Brain microvascular endothelial cell (primary cell): ENCODE measurements at regions not wholly inside any gene's neighbourhood (a gene's known extent, or its start where the extent isn't known, plus 50 kb on each side); places are given as distances from the start of the nearest gene placed in this dataset.

Experiments used
- DNase-seq: peaks from one replicate; pipeline ENCODE4 v3.0.0-alpha.2; 2020
- H3K27ac ChIP-seq: fragments of 250-450 bp; sonication (Bioruptor Pico); 2 replicates; pipeline ENCODE4 v1.5.1; 2020; ENCODE audit warnings: mild to moderate bottlenecking, moderate library complexity
- H3K27me3 ChIP-seq: fragments of 250-450 bp; sonication (Bioruptor Pico); replicated peaks from 2 replicates; pipeline ENCODE4 v1.5.1; 2020; ENCODE audit warnings: mild to moderate bottlenecking
- H3K36me3 ChIP-seq: fragments of 250-450 bp; sonication (Bioruptor Pico); replicated peaks from 2 replicates; pipeline ENCODE4 v1.5.1; 2020; ENCODE audit warnings: mild to moderate bottlenecking
- H3K4me3 ChIP-seq: 2 replicates; pipeline ENCODE4 v1.5.1; 2011; ENCODE audit warnings: low read depth, mild to moderate bottlenecking, control low read depth, low read length, moderate library complexity
- in situ Hi-C: cut with HindIII; loops from 2 replicates; pipeline ENCODE4 v1.10.0; 2017; ENCODE audit warnings: low sequenced_read_pairs, low pct_ligation_motif_present
- TF ChIP-seq, protein P1 (sequence below): IDR thresholded peaks from 2 replicates; pipeline ENCODE4 v1.5.1; 2011; ENCODE audit warnings: low read depth, mild to moderate bottlenecking, moderate library complexity, low read length, control low read depth, inconsistent platforms; ENCODE audit errors: missing control alignments

DNA sequence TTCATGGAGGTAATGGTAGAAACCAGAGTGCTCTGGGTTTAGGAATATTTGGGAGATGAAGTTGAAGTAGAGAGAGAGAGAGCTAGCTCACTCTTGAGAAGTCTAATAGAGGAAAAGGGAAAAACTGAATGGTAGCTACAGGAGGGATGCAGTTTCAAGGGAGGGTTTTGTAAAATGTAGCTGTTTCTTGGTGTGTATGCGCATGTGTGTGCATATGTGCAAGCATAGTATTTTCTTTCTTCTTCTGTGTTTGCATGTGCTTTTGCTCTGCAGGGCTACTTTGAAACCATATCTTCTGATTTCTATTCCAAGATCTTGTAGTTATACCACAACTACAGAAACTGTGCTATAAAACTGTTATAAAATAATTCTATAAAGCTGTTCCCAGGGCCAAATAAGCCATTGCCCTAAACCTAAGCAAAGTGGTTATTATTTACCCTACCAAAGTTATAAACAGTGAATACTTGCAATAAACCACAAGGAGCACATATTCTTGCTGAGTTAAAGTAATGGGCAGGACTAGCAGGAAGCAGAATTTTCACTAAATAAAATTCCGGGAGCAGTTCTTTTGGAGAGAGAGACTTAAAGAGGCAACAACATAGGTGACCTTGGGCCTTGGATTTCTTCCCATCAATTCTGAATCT is 145.3 kb upstream of the ZNF521 start:
- no peaks in the 10 kb centered on the region for H3K36me3 ChIP-seq
- TF ChIP-seq, protein P1, sequence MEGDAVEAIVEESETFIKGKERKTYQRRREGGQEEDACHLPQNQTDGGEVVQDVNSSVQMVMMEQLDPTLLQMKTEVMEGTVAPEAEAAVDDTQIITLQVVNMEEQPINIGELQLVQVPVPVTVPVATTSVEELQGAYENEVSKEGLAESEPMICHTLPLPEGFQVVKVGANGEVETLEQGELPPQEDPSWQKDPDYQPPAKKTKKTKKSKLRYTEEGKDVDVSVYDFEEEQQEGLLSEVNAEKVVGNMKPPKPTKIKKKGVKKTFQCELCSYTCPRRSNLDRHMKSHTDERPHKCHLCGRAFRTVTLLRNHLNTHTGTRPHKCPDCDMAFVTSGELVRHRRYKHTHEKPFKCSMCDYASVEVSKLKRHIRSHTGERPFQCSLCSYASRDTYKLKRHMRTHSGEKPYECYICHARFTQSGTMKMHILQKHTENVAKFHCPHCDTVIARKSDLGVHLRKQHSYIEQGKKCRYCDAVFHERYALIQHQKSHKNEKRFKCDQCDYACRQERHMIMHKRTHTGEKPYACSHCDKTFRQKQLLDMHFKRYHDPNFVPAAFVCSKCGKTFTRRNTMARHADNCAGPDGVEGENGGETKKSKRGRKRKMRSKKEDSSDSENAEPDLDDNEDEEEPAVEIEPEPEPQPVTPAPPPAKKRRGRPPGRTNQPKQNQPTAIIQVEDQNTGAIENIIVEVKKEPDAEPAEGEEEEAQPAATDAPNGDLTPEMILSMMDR = no peak

DNA sequence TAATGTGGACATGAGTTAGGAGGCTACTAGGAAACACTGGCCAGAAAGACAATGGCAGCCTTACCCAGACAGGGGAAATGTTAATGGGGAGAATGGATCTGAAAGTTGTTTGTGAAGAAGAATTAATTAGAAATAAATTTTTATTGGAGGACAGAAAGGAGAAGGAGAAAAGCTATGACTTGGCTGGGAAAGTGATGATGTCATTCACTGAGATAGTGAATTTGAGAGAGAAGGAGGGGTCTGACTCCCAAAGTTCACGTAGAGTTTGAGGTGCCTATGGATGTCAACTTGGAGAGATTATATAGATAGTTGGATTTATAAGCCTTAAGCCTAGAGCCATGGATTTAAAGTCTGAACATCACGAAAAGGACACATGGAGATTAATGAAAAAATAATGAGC is 144.6 kb upstream of the ZNF521 start:
- Histone ChIP-seq H3K27ac (no peak overlapping the region), H3K27me3 (no peaks in the 10 kb centered on the region), H3K4me3 (no peak overlapping the region), H3K36me3 (no peaks in the 10 kb centered on the region)
- in situ Hi-C loops = no loop called here
- TF ChIP-seq, protein P1 = no peak
- DNase-seq = no peak

More for the DNA sequence above, 145.3 kb upstream of the ZNF521 start:
- Histone ChIP-seq H3K27me3 (no peaks in the 10 kb centered on the region), H3K4me3 (no peak overlapping the region), H3K27ac (no peak overlapping the region)
- no peak for DNase-seq
- in situ Hi-C loops = no loop called here

DNA sequence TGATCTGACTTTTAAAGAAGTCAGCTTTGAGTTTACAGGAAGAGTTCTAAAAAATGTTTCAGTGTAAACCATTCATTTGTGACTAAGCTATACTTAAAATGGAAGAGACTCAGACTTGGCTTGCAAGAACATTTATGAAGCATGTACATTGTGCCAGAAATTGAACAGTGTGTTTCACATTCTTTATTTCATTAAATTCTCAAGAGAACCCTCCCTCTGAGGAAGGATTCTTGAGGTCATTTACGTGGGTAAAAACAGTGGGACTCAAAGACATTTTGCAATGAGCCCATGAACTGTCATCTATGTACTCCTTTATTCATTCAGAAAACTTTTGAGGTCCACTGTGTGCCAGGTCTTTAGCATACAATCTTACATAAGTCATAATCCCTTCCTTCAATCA is 143.6 kb upstream of the ZNF521 start:
- no peak overlapping the region for H3K27ac ChIP-seq
- in situ Hi-C loops = no loop called here
- no peaks in the 10 kb centered on the region for H3K36me3 ChIP-seq
- no peaks in the 10 kb centered on the region for H3K27me3 ChIP-seq
- TF ChIP-seq, protein P1 = no peak
- no peak for DNase-seq
- H3K4me3 ChIP-seq = no peak overlapping the region

DNA sequence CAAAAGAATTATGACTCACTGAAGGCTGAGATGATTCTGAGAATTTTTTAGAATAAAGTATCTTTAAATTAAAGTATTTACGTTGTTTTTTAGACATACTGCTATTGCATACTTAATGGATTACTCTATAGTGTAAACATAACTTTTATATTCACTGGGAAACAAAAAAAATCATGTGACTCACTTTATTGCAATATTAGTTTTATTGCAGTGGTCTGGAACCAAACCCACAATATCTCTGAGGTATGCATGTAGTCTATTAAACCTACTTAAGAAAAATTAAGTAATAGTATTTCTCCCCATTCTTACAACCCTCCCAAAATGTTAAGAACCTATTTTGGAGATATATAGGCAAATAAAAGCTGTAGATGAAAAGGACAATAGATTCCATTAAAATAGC is 142.9 kb upstream of the ZNF521 start:
- in situ Hi-C loops = no loop called here
- no peaks in the 10 kb centered on the region for H3K27me3 ChIP-seq

DNA sequence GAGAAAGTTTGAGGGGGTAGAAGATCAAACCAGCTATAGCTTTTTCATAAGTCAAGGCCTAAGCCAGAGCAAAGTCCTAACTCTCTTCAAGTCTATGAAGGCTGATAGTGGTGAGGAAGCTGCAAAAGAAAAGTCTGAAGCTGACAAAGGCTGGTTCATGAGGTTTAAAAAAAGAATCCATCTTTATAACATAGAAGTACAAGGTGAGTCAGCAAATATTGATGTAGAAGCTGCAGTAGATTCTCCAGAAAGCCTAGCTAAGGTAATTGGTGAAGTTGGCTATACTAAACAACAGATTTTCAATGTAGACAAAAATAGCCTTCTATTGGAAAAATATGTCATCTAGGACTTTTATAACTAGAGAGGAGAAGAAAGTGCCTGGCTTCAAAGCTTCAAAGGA is 141.4 kb upstream of the ZNF521 start:
- in situ Hi-C loops = no loop called here

More for the DNA sequence above, 142.9 kb upstream of the ZNF521 start:
- TF ChIP-seq, protein P1 = no peak
- no peak overlapping the region for H3K27ac ChIP-seq
- no peak overlapping the region for H3K4me3 ChIP-seq
- no peak for DNase-seq
- no peaks in the 10 kb centered on the region for H3K36me3 ChIP-seq

More for the DNA sequence above, 141.4 kb upstream of the ZNF521 start:
- TF ChIP-seq, protein P1 = no peak
- DNase-seq = no peak
- H3K36me3 ChIP-seq = no peaks in the 10 kb centered on the region
- H3K4me3 ChIP-seq = no peak overlapping the region
- H3K27ac ChIP-seq = no peak overlapping the region
- H3K27me3 ChIP-seq = no peaks in the 10 kb centered on the region
